Inflammatory macrophage (primary cell): ENCODE measurements at regions not wholly inside any gene's neighbourhood (a gene's known extent, or its start where the extent isn't known, plus 50 kb on each side); places are given as distances from the start of the nearest gene placed in this dataset.

Experiments used
- DNase-seq, 2 donors: peaks; one replicate each; pipeline ENCODE4 v3.0.0-alpha.2; 2020 to 2022

- DNase-seq = no peak
Observed at GRCh38 chrX:80316526-80316925, 103.7 kb upstream of the TENT5D start.

GRCh38 chrX:80317646-80318045, 102.6 kb upstream of the TENT5D start:
- DNase-seq = no peak

GRCh38 chrX:80331285-80331684, 89.0 kb upstream of the TENT5D start:
- no peak for DNase-seq

- DNase-seq = no peak
Observed at GRCh38 chrX:80334583-80334982, 85.7 kb upstream of the TENT5D start.

- DNase-seq = peak in 1 of 2 donors; percentile 23
Observed at GRCh38 chrX:80335062-80335830, 85.0 kb upstream of the TENT5D start.

GRCh38 chrX:80354966-80355465, 65.2 kb upstream of the TENT5D start:
- no peak for DNase-seq
